Type B pancreatic cell (in vitro differentiated cells): ENCODE measurements at regions not wholly inside any gene's neighbourhood (a gene's known extent, or its start where the extent isn't known, plus 50 kb on each side); places are given as distances from the start of the nearest gene placed in this dataset.

Source experiments
- DNase-seq: peaks from one replicate; pipeline ENCODE4 v3.0.0; 2021; ENCODE audit warnings: mixed read lengths; ENCODE audit not compliant: unreplicated experiment; ENCODE audit errors: extremely low spot score
- H3K27ac Mint-ChIP-seq: 2 replicates; pipeline ENCODE4 v1.8.0; 2021; ENCODE audit warnings: mild to moderate bottlenecking, mixed read lengths
- H3K27me3 Mint-ChIP-seq: 2 replicates; pipeline ENCODE4 v1.8.0; 2021; ENCODE audit warnings: mixed read lengths
- H3K36me3 Mint-ChIP-seq: 2 replicates; pipeline ENCODE4 v1.8.0; 2021; ENCODE audit warnings: mixed read lengths
- H3K4me1 Mint-ChIP-seq: one replicate; pipeline ENCODE4 v1.8.0; 2021; ENCODE audit warnings: mixed read lengths; ENCODE audit not compliant: unreplicated experiment
- H3K4me3 Mint-ChIP-seq: 2 replicates; pipeline ENCODE4 v1.8.0; 2021; ENCODE audit warnings: mild to moderate bottlenecking, mixed read lengths
- H3K9me3 Mint-ChIP-seq: 2 replicates; pipeline ENCODE4 v1.8.0; 2021; ENCODE audit warnings: mixed read lengths
- CTCF ChIP-seq: fragments of 200-600 bp; sonication (generic); conservative IDR thresholded peaks from 2 replicates; pipeline ENCODE4 v1.5.0; 2021; ENCODE audit warnings: antibody characterized with exemption, mild to moderate bottlenecking

- Mint-ChIP-seq H3K27ac (no peak overlapping the region), H3K4me1 (peaks cover 9% of the 10 kb centered on the region), H3K27me3 (no peaks in the 10 kb centered on the region), H3K4me3 (no peak overlapping the region), H3K9me3 (no peaks in the 10 kb centered on the region), H3K36me3 (no peaks in the 10 kb centered on the region)
- DNase-seq: no peak
- no peak for TF ChIP-seq CTCF
Measured at GRCh38 chr4:19372390-19372789, 879.3 kb upstream of the SLIT2 start.

- Mint-ChIP-seq H3K27ac (no peak overlapping the region), H3K4me1 (no peaks in the 10 kb centered on the region), H3K9me3 (no peaks in the 10 kb centered on the region), H3K36me3 (no peaks in the 10 kb centered on the region), H3K27me3 (no peaks in the 10 kb centered on the region), H3K4me3 (no peak overlapping the region)
- no peak for DNase-seq
- no peak for TF ChIP-seq CTCF
Measured at GRCh38 chr4:19368800-19369199, 882.9 kb upstream of the SLIT2 start.

- no peaks in the 10 kb centered on the region for H3K4me1 Mint-ChIP-seq
- TF ChIP-seq CTCF: no peak
- no peak for DNase-seq
- H3K27me3 Mint-ChIP-seq: no peaks in the 10 kb centered on the region
- no peaks in the 10 kb centered on the region for H3K9me3 Mint-ChIP-seq
- H3K27ac Mint-ChIP-seq: no peak overlapping the region
- H3K4me3 Mint-ChIP-seq: no peak overlapping the region
- no peaks in the 10 kb centered on the region for H3K36me3 Mint-ChIP-seq
Measured at GRCh38 chr4:19366916-19367315, 884.8 kb upstream of the SLIT2 start.

- no peaks in the 10 kb centered on the region for H3K9me3 Mint-ChIP-seq
- DNase-seq: no peak
- H3K36me3 Mint-ChIP-seq: no peaks in the 10 kb centered on the region
- H3K27ac Mint-ChIP-seq: no peak overlapping the region
- H3K4me1 Mint-ChIP-seq: no peaks in the 10 kb centered on the region
- H3K27me3 Mint-ChIP-seq: no peaks in the 10 kb centered on the region
- TF ChIP-seq CTCF: no peak
- no peak overlapping the region for H3K4me3 Mint-ChIP-seq
Measured at GRCh38 chr4:19358015-19358414, 893.7 kb upstream of the SLIT2 start.

- no peak for TF ChIP-seq CTCF
- H3K4me3 Mint-ChIP-seq: no peak overlapping the region
- no peaks in the 10 kb centered on the region for H3K9me3 Mint-ChIP-seq
- no peak for DNase-seq
- H3K36me3 Mint-ChIP-seq: no peaks in the 10 kb centered on the region
- no peaks in the 10 kb centered on the region for H3K4me1 Mint-ChIP-seq
- no peaks in the 10 kb centered on the region for H3K27me3 Mint-ChIP-seq
- no peak overlapping the region for H3K27ac Mint-ChIP-seq
Measured at GRCh38 chr4:19349416-19349815, 902.3 kb upstream of the SLIT2 start.

GRCh38 chr4:19348746-19349145 is 903.0 kb upstream of the SLIT2 start:
- Mint-ChIP-seq H3K27me3 (no peaks in the 10 kb centered on the region), H3K27ac (no peak overlapping the region), H3K9me3 (no peaks in the 10 kb centered on the region), H3K4me1 (no peaks in the 10 kb centered on the region), H3K4me3 (no peak overlapping the region), H3K36me3 (no peaks in the 10 kb centered on the region)
- no peak for TF ChIP-seq CTCF
- DNase-seq: no peak
